ENCODE measurements at regions not wholly inside any gene's neighbourhood (a gene's known extent, or its start where the extent isn't known, plus 50 kb on each side); places are given as distances from the start of the nearest gene placed in this dataset.

GRCh38 chr5:6274846-6275543 lies 103.4 kb downstream of the MED10 start:
- no peak overlapping the region for H3K27ac ChIP-seq
- H3K4me3 ChIP-seq = no peak overlapping the region

GRCh38 chr5:6273749-6274148 lies 104.6 kb downstream of the MED10 start:
- Histone ChIP-seq H3K27ac (no peak overlapping the region), H3K4me3 (no peak overlapping the region)

- no peak overlapping the region for H3K4me3 ChIP-seq
- no peak overlapping the region for H3K27ac ChIP-seq
These were observed 105.1 kb downstream of the MED10 start for GRCh38 chr5:6273090-6273735.

- no peak overlapping the region for H3K4me3 ChIP-seq
- no peak overlapping the region for H3K27ac ChIP-seq
These were observed 108.4 kb downstream of the MED10 start for GRCh38 chr5:6269925-6270324.

- no peak overlapping the region for H3K27ac ChIP-seq
These were observed 111.6 kb downstream of the MED10 start for GRCh38 chr5:6266671-6267197.

GRCh38 chr5:6264394-6264793 lies 114.0 kb downstream of the MED10 start:
- H3K4me3 ChIP-seq = no peak overlapping the region
- H3K27ac ChIP-seq = no peak overlapping the region

More at GRCh38 chr5:6266671-6267197, 111.6 kb downstream of the MED10 start:
- no peak overlapping the region for H3K4me3 ChIP-seq

GRCh38 chr5:6262651-6263363 lies 115.5 kb downstream of the MED10 start:
- H3K4me3 ChIP-seq = no peak overlapping the region
- H3K27ac ChIP-seq = no peak overlapping the region

- Histone ChIP-seq H3K27ac (peak overlapping the region in 9 of 21 experiments; percentile 6 to 68 (median 37)), H3K4me3 (no peak overlapping the region)
These were observed 116.7 kb downstream of the MED10 start for GRCh38 chr5:6261668-6262067.

GRCh38 chr5:6261256-6261655 lies 117.1 kb downstream of the MED10 start:
- Histone ChIP-seq H3K4me3 (no peak overlapping the region), H3K27ac (peak overlapping the region in 10 of 21 experiments; percentile 6 to 68 (median 36))

- H3K27ac ChIP-seq = peak overlapping the region in 11 of 21 experiments; percentile 1 to 68 (median 35)
These were observed 117.5 kb downstream of the MED10 start for GRCh38 chr5:6260846-6261245.

GRCh38 chr5:6256901-6257300 lies 121.4 kb downstream of the MED10 start:
- Histone ChIP-seq H3K27ac (no peak overlapping the region), H3K4me3 (no peak overlapping the region)

More at GRCh38 chr5:6260846-6261245, 117.5 kb downstream of the MED10 start:
- no peak overlapping the region for H3K4me3 ChIP-seq

- no peak overlapping the region for H3K27ac ChIP-seq
- H3K4me3 ChIP-seq = no peak overlapping the region
These were observed 122.4 kb downstream of the MED10 start for GRCh38 chr5:6255956-6256355.

GRCh38 chr5:6253846-6254245 lies 124.5 kb downstream of the MED10 start:
- no peak overlapping the region for H3K4me3 ChIP-seq

GRCh38 chr5:6253281-6253680 lies 125.1 kb downstream of the MED10 start:
- Histone ChIP-seq H3K27ac (no peak overlapping the region), H3K4me3 (no peak overlapping the region)

More at GRCh38 chr5:6253846-6254245, 124.5 kb downstream of the MED10 start:
- no peak overlapping the region for H3K27ac ChIP-seq

GRCh38 chr5:6252581-6252980 lies 125.8 kb downstream of the MED10 start:
- Histone ChIP-seq H3K27ac (no peak overlapping the region), H3K4me3 (no peak overlapping the region)

- Histone ChIP-seq H3K4me3 (no peak overlapping the region), H3K27ac (no peak overlapping the region)
These were observed 126.7 kb downstream of the MED10 start for GRCh38 chr5:6251565-6252102.

GRCh38 chr5:6250121-6250520 lies 128.2 kb downstream of the MED10 start:
- Histone ChIP-seq H3K4me3 (no peak overlapping the region), H3K27ac (no peak overlapping the region)

- Histone ChIP-seq H3K4me3 (no peak overlapping the region), H3K27ac (no peak overlapping the region)
These were observed 130.2 kb downstream of the MED10 start for GRCh38 chr5:6248132-6248531.

GRCh38 chr5:6246820-6247437 lies 131.4 kb downstream of the MED10 start:
- Histone ChIP-seq H3K27ac (no peak overlapping the region), H3K4me3 (no peak overlapping the region)

GRCh38 chr5:6244339-6244714 lies 134.0 kb downstream of the MED10 start:
- no peak overlapping the region for H3K27ac ChIP-seq
- H3K4me3 ChIP-seq = no peak overlapping the region

All from skin epidermis (tissue), 12 donors.